SK-N-SH treated with all-trans-retinoic acid at 6 μM for 48 hours (cell line): ENCODE measurements at regions not wholly inside any gene's neighbourhood (a gene's known extent, or its start where the extent isn't known, plus 50 kb on each side); places are given as distances from the start of the nearest gene placed in this dataset.

Experiments
- ATAC-seq: fragments of 200-7000 bp; cut with Tn5 transposase; 3 replicates; pipeline ENCODE4 v1.9.1; 2020; ENCODE audit warnings: mild to moderate bottlenecking, moderate library complexity
- ESRRG ChIP-seq: fragments of 250-450 bp; sonication (Bioruptor Pico); IDR thresholded peaks from 2 replicates; pipeline ENCODE4 v1.6.1; 2021; ENCODE audit warnings: mild to moderate bottlenecking
- GLIS3 ChIP-seq: fragments of 250-450 bp; sonication (Bioruptor Pico); IDR thresholded peaks from 2 replicates; pipeline ENCODE4 v1.5.0; 2020; ENCODE audit warnings: mild to moderate bottlenecking, moderate library complexity
- ISL1 ChIP-seq: fragments of 250-450 bp; sonication (Bioruptor Pico); IDR thresholded peaks from 2 replicates; pipeline ENCODE4 v2.1.2; 2022; ENCODE audit warnings: mild to moderate bottlenecking, moderate library complexity
- OSR1 ChIP-seq: fragments of 250-450 bp; sonication (Bioruptor Pico); IDR thresholded peaks from 2 replicates; pipeline ENCODE4 v1.8.0; 2022; ENCODE audit warnings: moderate library complexity, mild to moderate bottlenecking, inconsistent platforms
- PPARA ChIP-seq: fragments of 250-450 bp; sonication (Bioruptor Pico); IDR thresholded peaks from 2 replicates; pipeline ENCODE4 v1.5.0; 2020; ENCODE audit warnings: mild to moderate bottlenecking, borderline replicate concordance
- RARB ChIP-seq: fragments of 250-450 bp; sonication (Bioruptor Pico); IDR thresholded peaks from 2 replicates; pipeline ENCODE4 v1.8.0; 2021; ENCODE audit warnings: mild to moderate bottlenecking, moderate library complexity
- SNAI2 ChIP-seq: fragments of 250-450 bp; sonication (Bioruptor Pico); IDR thresholded peaks from 2 replicates; pipeline ENCODE4 v1.5.0; 2020; ENCODE audit warnings: mild to moderate bottlenecking, moderate library complexity
- TCF4 ChIP-seq: fragments of 250-450 bp; sonication (Bioruptor Pico); IDR thresholded peaks from 2 replicates; pipeline ENCODE4 v1.8.0; 2021; ENCODE audit warnings: mild to moderate bottlenecking, moderate library complexity, borderline replicate concordance
- TOX ChIP-seq: fragments of 250-450 bp; sonication (Bioruptor Pico); IDR thresholded peaks from 2 replicates; pipeline ENCODE4 v1.8.0; 2021; ENCODE audit warnings: mild to moderate bottlenecking, moderate library complexity, borderline replicate concordance
- ZFP3 ChIP-seq: fragments of 250-450 bp; sonication (Bioruptor Pico); IDR thresholded peaks from 2 replicates; pipeline ENCODE4 v1.5.0; 2020; ENCODE audit warnings: mild to moderate bottlenecking, moderate library complexity
- ZFP30 ChIP-seq: fragments of 450-650 bp; formaldehyde crosslinking; IDR thresholded peaks from 2 replicates; pipeline ENCODE4 v1.5.0; 2022; ENCODE audit warnings: mild to moderate bottlenecking, moderate library complexity
- ZNF565 ChIP-seq: fragments of 450-650 bp; formaldehyde crosslinking; conservative IDR thresholded peaks from 2 replicates; pipeline ENCODE4 v1.5.0; 2020; ENCODE audit warnings: low read depth, mild to moderate bottlenecking, moderate library complexity
- TF ChIP-seq, protein P1 (sequence below): fragments of 250-450 bp; sonication (Bioruptor Pico); IDR thresholded peaks from 2 replicates; pipeline ENCODE4 v1.8.0; 2021; ENCODE audit warnings: low read depth, mild to moderate bottlenecking, moderate library complexity, borderline replicate concordance
- TF ChIP-seq, protein P2 (sequence below): fragments of 250-450 bp; sonication (Bioruptor Pico); IDR thresholded peaks from 2 replicates; pipeline ENCODE4 v1.5.1; 2021; ENCODE audit warnings: mild to moderate bottlenecking, moderate library complexity
- TF ChIP-seq, protein P3 (sequence below): fragments of 250-450 bp; sonication (Bioruptor Pico); IDR thresholded peaks from 2 replicates; pipeline ENCODE4 v1.5.1; 2020; ENCODE audit warnings: low read depth, mild to moderate bottlenecking, moderate library complexity
- TF ChIP-seq, protein P4 (sequence below): fragments of 250-450 bp; sonication (Bioruptor Pico); IDR thresholded peaks from 2 replicates; pipeline ENCODE4 v1.8.0; 2020; ENCODE audit warnings: mild to moderate bottlenecking, moderate library complexity, borderline replicate concordance
- TF ChIP-seq, protein P5 (sequence below): fragments of 250-450 bp; sonication (Bioruptor Pico); IDR thresholded peaks from 2 replicates; pipeline ENCODE4 v1.5.0; 2020; ENCODE audit warnings: mild to moderate bottlenecking, moderate library complexity

DNA sequence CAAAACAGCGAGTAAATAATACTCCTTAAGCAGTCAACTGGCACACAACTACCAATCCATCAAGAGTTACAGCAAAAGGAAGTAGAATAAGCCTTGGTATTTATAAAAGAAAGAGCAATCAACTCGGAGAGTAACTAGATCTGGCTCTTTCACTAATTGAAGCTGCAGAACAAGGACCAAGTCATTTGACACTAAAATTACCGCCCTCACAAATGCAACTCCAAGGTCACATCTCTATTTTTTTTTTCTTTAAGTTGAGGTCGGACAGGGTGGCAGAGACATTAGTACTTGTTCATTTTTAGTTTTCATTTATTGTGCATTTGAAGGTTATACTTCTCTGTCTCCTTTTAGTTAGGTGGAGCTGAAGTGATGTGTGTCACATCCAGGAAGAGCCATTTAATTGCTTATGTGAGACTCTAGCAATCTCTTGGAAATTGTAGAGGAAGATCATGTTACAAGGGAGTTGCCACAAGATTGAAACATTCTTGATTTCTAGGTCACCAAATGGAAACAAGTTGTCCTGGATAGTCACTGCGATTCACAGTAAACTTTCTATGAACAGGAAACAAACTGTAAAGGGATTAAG lies 138.1 kb upstream of the ADAMTS5 start:
- no peak; the same call in 2 of the 3 replicates for ATAC-seq
- TF ChIP-seq, protein P1, sequence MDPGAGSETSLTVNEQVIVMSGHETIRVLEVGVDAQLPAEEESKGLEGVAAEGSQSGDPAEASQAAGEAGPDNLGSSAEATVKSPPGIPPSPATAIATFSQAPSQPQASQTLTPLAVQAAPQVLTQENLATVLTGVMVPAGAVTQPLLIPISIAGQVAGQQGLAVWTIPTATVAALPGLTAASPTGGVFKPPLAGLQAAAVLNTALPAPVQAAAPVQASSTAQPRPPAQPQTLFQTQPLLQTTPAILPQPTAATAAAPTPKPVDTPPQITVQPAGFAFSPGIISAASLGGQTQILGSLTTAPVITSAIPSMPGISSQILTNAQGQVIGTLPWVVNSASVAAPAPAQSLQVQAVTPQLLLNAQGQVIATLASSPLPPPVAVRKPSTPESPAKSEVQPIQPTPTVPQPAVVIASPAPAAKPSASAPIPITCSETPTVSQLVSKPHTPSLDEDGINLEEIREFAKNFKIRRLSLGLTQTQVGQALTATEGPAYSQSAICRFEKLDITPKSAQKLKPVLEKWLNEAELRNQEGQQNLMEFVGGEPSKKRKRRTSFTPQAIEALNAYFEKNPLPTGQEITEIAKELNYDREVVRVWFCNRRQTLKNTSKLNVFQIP: no peak
- no peak for TF ChIP-seq ZFP30 (CRISPR knock-in tag)
- no peak for TF ChIP-seq OSR1 (CRISPR knock-in tag)
- TF ChIP-seq, protein P2, sequence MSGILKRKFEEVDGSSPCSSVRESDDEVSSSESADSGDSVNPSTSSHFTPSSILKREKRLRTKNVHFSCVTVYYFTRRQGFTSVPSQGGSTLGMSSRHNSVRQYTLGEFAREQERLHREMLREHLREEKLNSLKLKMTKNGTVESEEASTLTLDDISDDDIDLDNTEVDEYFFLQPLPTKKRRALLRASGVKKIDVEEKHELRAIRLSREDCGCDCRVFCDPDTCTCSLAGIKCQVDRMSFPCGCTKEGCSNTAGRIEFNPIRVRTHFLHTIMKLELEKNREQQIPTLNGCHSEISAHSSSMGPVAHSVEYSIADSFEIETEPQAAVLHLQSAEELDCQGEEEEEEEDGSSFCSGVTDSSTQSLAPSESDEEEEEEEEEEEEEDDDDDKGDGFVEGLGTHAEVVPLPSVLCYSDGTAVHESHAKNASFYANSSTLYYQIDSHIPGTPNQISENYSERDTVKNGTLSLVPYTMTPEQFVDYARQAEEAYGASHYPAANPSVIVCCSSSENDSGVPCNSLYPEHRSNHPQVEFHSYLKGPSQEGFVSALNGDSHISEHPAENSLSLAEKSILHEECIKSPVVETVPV (CRISPR knock-in tag): no peak
- TF ChIP-seq, protein P3, sequence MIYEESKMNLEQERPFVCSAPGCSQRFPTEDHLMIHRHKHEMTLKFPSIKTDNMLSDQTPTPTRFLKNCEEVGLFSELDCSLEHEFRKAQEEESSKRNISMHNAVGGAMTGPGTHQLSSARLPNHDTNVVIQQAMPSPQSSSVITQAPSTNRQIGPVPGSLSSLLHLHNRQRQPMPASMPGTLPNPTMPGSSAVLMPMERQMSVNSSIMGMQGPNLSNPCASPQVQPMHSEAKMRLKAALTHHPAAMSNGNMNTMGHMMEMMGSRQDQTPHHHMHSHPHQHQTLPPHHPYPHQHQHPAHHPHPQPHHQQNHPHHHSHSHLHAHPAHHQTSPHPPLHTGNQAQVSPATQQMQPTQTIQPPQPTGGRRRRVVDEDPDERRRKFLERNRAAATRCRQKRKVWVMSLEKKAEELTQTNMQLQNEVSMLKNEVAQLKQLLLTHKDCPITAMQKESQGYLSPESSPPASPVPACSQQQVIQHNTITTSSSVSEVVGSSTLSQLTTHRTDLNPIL (CRISPR knock-in tag): no peak
- TF ChIP-seq ZNF565 (CRISPR knock-in tag): no peak
- TF ChIP-seq, protein P4, sequence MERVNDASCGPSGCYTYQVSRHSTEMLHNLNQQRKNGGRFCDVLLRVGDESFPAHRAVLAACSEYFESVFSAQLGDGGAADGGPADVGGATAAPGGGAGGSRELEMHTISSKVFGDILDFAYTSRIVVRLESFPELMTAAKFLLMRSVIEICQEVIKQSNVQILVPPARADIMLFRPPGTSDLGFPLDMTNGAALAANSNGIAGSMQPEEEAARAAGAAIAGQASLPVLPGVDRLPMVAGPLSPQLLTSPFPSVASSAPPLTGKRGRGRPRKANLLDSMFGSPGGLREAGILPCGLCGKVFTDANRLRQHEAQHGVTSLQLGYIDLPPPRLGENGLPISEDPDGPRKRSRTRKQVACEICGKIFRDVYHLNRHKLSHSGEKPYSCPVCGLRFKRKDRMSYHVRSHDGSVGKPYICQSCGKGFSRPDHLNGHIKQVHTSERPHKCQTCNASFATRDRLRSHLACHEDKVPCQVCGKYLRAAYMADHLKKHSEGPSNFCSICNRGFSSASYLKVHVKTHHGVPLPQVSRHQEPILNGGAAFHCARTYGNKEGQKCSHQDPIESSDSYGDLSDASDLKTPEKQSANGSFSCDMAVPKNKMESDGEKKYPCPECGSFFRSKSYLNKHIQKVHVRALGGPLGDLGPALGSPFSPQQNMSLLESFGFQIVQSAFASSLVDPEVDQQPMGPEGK: no peak
- TF ChIP-seq SNAI2 (CRISPR knock-in tag): no peak
- TF ChIP-seq GLIS3 (CRISPR knock-in tag): no peak
- no peak for TF ChIP-seq ZFP3 (CRISPR knock-in tag)
- TF ChIP-seq RARB (CRISPR knock-in tag): no peak
- no peak for TF ChIP-seq PPARA (CRISPR knock-in tag)
- TF ChIP-seq TCF4: no peak

DNA sequence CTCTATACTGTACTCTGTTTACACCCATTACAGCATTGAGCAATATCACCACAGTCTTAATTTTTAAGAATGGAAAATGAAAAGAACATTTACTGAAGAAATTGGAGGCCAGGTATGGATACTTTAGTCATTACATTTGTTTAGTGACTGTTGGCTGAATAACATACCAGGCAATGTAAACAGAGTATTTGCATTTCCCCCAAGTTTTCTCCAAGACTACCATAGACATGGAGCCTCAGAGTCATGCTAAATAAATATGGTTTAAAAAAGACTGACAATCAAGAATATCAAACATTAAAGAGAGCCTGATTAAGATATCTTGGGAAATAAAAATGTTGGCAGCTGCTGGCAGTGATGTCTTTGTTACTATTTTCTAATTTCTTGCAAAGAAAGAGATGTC lies 136.9 kb upstream of the ADAMTS5 start:
- TF ChIP-seq ZNF565 (CRISPR knock-in tag) (no peak), ZFP30 (CRISPR knock-in tag) (no peak), TOX (CRISPR knock-in tag) (no peak), PPARA (CRISPR knock-in tag) (no peak), SNAI2 (CRISPR knock-in tag) (no peak), ISL1 (no peak), RARB (CRISPR knock-in tag) (no peak), ESRRG (no peak)
- TF ChIP-seq, protein P5, sequence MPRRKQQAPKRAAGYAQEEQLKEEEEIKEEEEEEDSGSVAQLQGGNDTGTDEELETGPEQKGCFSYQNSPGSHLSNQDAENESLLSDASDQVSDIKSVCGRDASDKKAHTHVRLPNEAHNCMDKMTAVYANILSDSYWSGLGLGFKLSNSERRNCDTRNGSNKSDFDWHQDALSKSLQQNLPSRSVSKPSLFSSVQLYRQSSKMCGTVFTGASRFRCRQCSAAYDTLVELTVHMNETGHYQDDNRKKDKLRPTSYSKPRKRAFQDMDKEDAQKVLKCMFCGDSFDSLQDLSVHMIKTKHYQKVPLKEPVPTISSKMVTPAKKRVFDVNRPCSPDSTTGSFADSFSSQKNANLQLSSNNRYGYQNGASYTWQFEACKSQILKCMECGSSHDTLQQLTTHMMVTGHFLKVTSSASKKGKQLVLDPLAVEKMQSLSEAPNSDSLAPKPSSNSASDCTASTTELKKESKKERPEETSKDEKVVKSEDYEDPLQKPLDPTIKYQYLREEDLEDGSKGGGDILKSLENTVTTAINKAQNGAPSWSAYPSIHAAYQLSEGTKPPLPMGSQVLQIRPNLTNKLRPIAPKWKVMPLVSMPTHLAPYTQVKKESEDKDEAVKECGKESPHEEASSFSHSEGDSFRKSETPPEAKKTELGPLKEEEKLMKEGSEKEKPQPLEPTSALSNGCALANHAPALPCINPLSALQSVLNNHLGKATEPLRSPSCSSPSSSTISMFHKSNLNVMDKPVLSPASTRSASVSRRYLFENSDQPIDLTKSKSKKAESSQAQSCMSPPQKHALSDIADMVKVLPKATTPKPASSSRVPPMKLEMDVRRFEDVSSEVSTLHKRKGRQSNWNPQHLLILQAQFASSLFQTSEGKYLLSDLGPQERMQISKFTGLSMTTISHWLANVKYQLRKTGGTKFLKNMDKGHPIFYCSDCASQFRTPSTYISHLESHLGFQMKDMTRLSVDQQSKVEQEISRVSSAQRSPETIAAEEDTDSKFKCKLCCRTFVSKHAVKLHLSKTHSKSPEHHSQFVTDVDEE (CRISPR knock-in tag): no peak
- TF ChIP-seq, protein P1: no peak
- TF ChIP-seq, protein P2 (CRISPR knock-in tag): no peak
- ATAC-seq: no peak
